Activated naive CD8-positive, alpha-beta T cell treated with anti-CD3 and anti-CD28 coated beads, Interleukin-2, amount 10 ng/mL, durations not matched to agents 7 days and 5 days (primary cell): ENCODE measurements at regions not wholly inside any gene's neighbourhood (a gene's known extent, or its start where the extent isn't known, plus 50 kb on each side); places are given as distances from the start of the nearest gene placed in this dataset.

Experiments used
- ATAC-seq: fragments of 150-1000 bp; cut with Tn5 transposase; one replicate; pipeline ENCODE4 v1.10.0; 2021; ENCODE audit warnings: low read depth, moderate library complexity
- POLR2A ChIA-PET: fragments of 350-600 bp; sonication (Branson Sonifier 250); formaldehyde crosslinking; loops from one replicate; lab custom pipeline; 2021; ENCODE audit warnings: antibody characterized with exemption; lab: Charles Lee
- DNase-seq: peaks from one replicate; pipeline ENCODE4 v3.0.0; 2021
- H3K27ac Mint-ChIP-seq: one replicate; pipeline ENCODE4 v1.8.0; 2022; ENCODE audit warnings: mild to moderate bottlenecking, mixed read lengths
- H3K27me3 Mint-ChIP-seq: one replicate; pipeline ENCODE4 v1.8.0; 2022; ENCODE audit warnings: mild to moderate bottlenecking, moderate library complexity, mixed read lengths
- H3K36me3 Mint-ChIP-seq: one replicate; pipeline ENCODE4 v1.8.0; 2021; ENCODE audit warnings: mild to moderate bottlenecking, mixed read lengths
- H3K4me1 Mint-ChIP-seq: one replicate; pipeline ENCODE4 v1.8.0; 2021; ENCODE audit warnings: mixed read lengths
- H3K4me3 Mint-ChIP-seq: one replicate; pipeline ENCODE4 v1.8.0; 2022; ENCODE audit warnings: mild to moderate bottlenecking, moderate library complexity, mixed read lengths
- H3K9me3 Mint-ChIP-seq: one replicate; pipeline ENCODE4 v1.8.0; 2021; ENCODE audit warnings: mixed read lengths

- Mint-ChIP-seq H3K9me3 (no peaks in the 10 kb centered on the region), H3K4me3 (no peak overlapping the region), H3K27me3 (no peaks in the 10 kb centered on the region), H3K36me3 (no peaks in the 10 kb centered on the region), H3K4me1 (no peaks in the 10 kb centered on the region), H3K27ac (no peak overlapping the region)
- no peak for ATAC-seq
- no peak for DNase-seq
- POLR2A ChIA-PET: no interaction called here
Measured at GRCh38 chr1:55724551-55725325, 509.6 kb upstream of the USP24 start.

- Mint-ChIP-seq H3K27ac (no peak overlapping the region), H3K36me3 (no peaks in the 10 kb centered on the region), H3K4me1 (no peaks in the 10 kb centered on the region), H3K4me3 (no peak overlapping the region), H3K27me3 (no peaks in the 10 kb centered on the region), H3K9me3 (no peaks in the 10 kb centered on the region)
- no peak for ATAC-seq
- POLR2A ChIA-PET: no interaction called here
- no peak for DNase-seq
Measured at GRCh38 chr1:55723001-55723400, 507.8 kb upstream of the USP24 start.

- Mint-ChIP-seq H3K27me3 (no peaks in the 10 kb centered on the region), H3K4me3 (no peak overlapping the region), H3K27ac (no peak overlapping the region), H3K4me1 (no peaks in the 10 kb centered on the region), H3K36me3 (no peaks in the 10 kb centered on the region), H3K9me3 (no peaks in the 10 kb centered on the region)
- DNase-seq (no peak), ATAC-seq (no peak)
- POLR2A ChIA-PET: no interaction called here
Measured at GRCh38 chr1:55720261-55720660, 505.1 kb upstream of the USP24 start.

GRCh38 chr1:55718758-55719671, 503.9 kb upstream of the USP24 start:
- Mint-ChIP-seq H3K4me1 (no peaks in the 10 kb centered on the region), H3K27ac (no peak overlapping the region), H3K27me3 (no peaks in the 10 kb centered on the region), H3K36me3 (no peaks in the 10 kb centered on the region), H3K9me3 (no peaks in the 10 kb centered on the region), H3K4me3 (no peak overlapping the region)
- POLR2A ChIA-PET: no interaction called here
- ATAC-seq (no peak), DNase-seq (no peak)

GRCh38 chr1:55717111-55717510, 501.9 kb upstream of the USP24 start:
- Mint-ChIP-seq H3K27ac (no peak overlapping the region), H3K27me3 (no peaks in the 10 kb centered on the region), H3K4me3 (no peak overlapping the region), H3K36me3 (no peaks in the 10 kb centered on the region), H3K4me1 (no peaks in the 10 kb centered on the region), H3K9me3 (no peaks in the 10 kb centered on the region)
- DNase-seq (no peak), ATAC-seq (no peak)
- POLR2A ChIA-PET: no interaction called here

- POLR2A ChIA-PET: no interaction called here
- no peaks in the 10 kb centered on the region for H3K9me3 Mint-ChIP-seq
- no peaks in the 10 kb centered on the region for H3K4me1 Mint-ChIP-seq
- H3K27ac Mint-ChIP-seq: no peak overlapping the region
- DNase-seq (no peak), ATAC-seq (no peak)
- H3K4me3 Mint-ChIP-seq: no peak overlapping the region
- no peaks in the 10 kb centered on the region for H3K27me3 Mint-ChIP-seq
- H3K36me3 Mint-ChIP-seq: no peaks in the 10 kb centered on the region
Measured at GRCh38 chr1:55716610-55717009, 501.4 kb upstream of the USP24 start.

GRCh38 chr1:55716151-55716550, 501.0 kb upstream of the USP24 start:
- no peak for ATAC-seq
- POLR2A ChIA-PET: no interaction called here
- Mint-ChIP-seq H3K36me3 (no peaks in the 10 kb centered on the region), H3K4me1 (no peaks in the 10 kb centered on the region), H3K4me3 (no peak overlapping the region), H3K27ac (no peak overlapping the region), H3K9me3 (no peaks in the 10 kb centered on the region), H3K27me3 (no peaks in the 10 kb centered on the region)
- no peak for DNase-seq

GRCh38 chr1:55714230-55714629, 499.1 kb upstream of the USP24 start:
- ATAC-seq (no peak), DNase-seq (no peak)
- H3K4me1 Mint-ChIP-seq: no peaks in the 10 kb centered on the region
- no peaks in the 10 kb centered on the region for H3K27me3 Mint-ChIP-seq
- no peaks in the 10 kb centered on the region for H3K36me3 Mint-ChIP-seq
- POLR2A ChIA-PET: no interaction called here
- H3K4me3 Mint-ChIP-seq: no peak overlapping the region
- no peak overlapping the region for H3K27ac Mint-ChIP-seq
- H3K9me3 Mint-ChIP-seq: no peaks in the 10 kb centered on the region

- POLR2A ChIA-PET: no interaction called here
- Mint-ChIP-seq H3K9me3 (no peaks in the 10 kb centered on the region), H3K27me3 (no peaks in the 10 kb centered on the region), H3K4me1 (no peaks in the 10 kb centered on the region), H3K4me3 (no peak overlapping the region), H3K27ac (no peak overlapping the region), H3K36me3 (no peaks in the 10 kb centered on the region)
- ATAC-seq: no peak
- no peak for DNase-seq
Measured at GRCh38 chr1:55713516-55713915, 498.4 kb upstream of the USP24 start.

GRCh38 chr1:55712148-55712547, 497.0 kb upstream of the USP24 start:
- DNase-seq (no peak), ATAC-seq (no peak)
- Mint-ChIP-seq H3K4me3 (no peak overlapping the region), H3K9me3 (no peaks in the 10 kb centered on the region), H3K36me3 (no peaks in the 10 kb centered on the region), H3K4me1 (no peaks in the 10 kb centered on the region), H3K27me3 (no peaks in the 10 kb centered on the region), H3K27ac (no peak overlapping the region)
- POLR2A ChIA-PET: no interaction called here

- Mint-ChIP-seq H3K27me3 (no peaks in the 10 kb centered on the region), H3K27ac (no peak overlapping the region), H3K9me3 (no peaks in the 10 kb centered on the region), H3K36me3 (no peaks in the 10 kb centered on the region), H3K4me3 (no peak overlapping the region), H3K4me1 (no peaks in the 10 kb centered on the region)
- no peak for DNase-seq
- no peak for ATAC-seq
- POLR2A ChIA-PET: no interaction called here
Measured at GRCh38 chr1:55708781-55709180, 493.6 kb upstream of the USP24 start.

GRCh38 chr1:55707846-55708245, 492.7 kb upstream of the USP24 start:
- POLR2A ChIA-PET: no interaction called here
- no peak overlapping the region for H3K27ac Mint-ChIP-seq
- ATAC-seq: no peak

GRCh38 chr1:55707196-55707595, 492.0 kb upstream of the USP24 start:
- Mint-ChIP-seq H3K9me3 (no peaks in the 10 kb centered on the region), H3K36me3 (no peaks in the 10 kb centered on the region), H3K27me3 (no peaks in the 10 kb centered on the region), H3K4me3 (no peak overlapping the region), H3K4me1 (no peaks in the 10 kb centered on the region), H3K27ac (no peak overlapping the region)
- ATAC-seq (no peak), DNase-seq (no peak)
- POLR2A ChIA-PET: no interaction called here

More at GRCh38 chr1:55707846-55708245, 492.7 kb upstream of the USP24 start:
- DNase-seq: no peak
- Mint-ChIP-seq H3K9me3 (no peaks in the 10 kb centered on the region), H3K27me3 (no peaks in the 10 kb centered on the region), H3K36me3 (no peaks in the 10 kb centered on the region), H3K4me3 (no peak overlapping the region), H3K4me1 (no peaks in the 10 kb centered on the region)

- Mint-ChIP-seq H3K27me3 (no peaks in the 10 kb centered on the region), H3K4me3 (no peak overlapping the region), H3K4me1 (no peaks in the 10 kb centered on the region), H3K9me3 (no peaks in the 10 kb centered on the region), H3K27ac (no peak overlapping the region), H3K36me3 (no peaks in the 10 kb centered on the region)
- DNase-seq (no peak), ATAC-seq (no peak)
- POLR2A ChIA-PET: no interaction called here
Measured at GRCh38 chr1:55706397-55706796, 491.2 kb upstream of the USP24 start.
